Activated naive CD4-positive, alpha-beta T cell treated with anti-CD3 and anti-CD28 coated beads for 36 hours (primary cell): ENCODE measurements at regions not wholly inside any gene's neighbourhood (a gene's known extent, or its start where the extent isn't known, plus 50 kb on each side); places are given as distances from the start of the nearest gene placed in this dataset.
"Not testable (repeated sequence)": the region's sequence is repeated elsewhere in the genome, so short reads cannot be mapped to it uniquely, and the experiment has no call there.

Experiments
- CTCF ChIA-PET: fragments of 350-600 bp; sonication (Branson Sonifier 250); formaldehyde crosslinking; loops from one replicate; lab custom pipeline; 2021; ENCODE audit warnings: antibody characterized with exemption; lab: Charles Lee
- DNase-seq: peaks from one replicate; pipeline ENCODE4 v3.0.0-alpha.2; 2020
- H3K27ac Mint-ChIP-seq: one replicate; pipeline ENCODE4 v1.8.0; 2021; ENCODE audit warnings: mild to moderate bottlenecking, mixed read lengths
- H3K27me3 Mint-ChIP-seq: one replicate; pipeline ENCODE4 v1.8.0; 2021; ENCODE audit warnings: low read depth, mixed read lengths
- H3K36me3 Mint-ChIP-seq: one replicate; pipeline ENCODE4 v1.8.0; 2021; ENCODE audit warnings: low read depth, mixed read lengths
- H3K4me1 Mint-ChIP-seq: one replicate; pipeline ENCODE4 v1.8.0; 2021; ENCODE audit warnings: low read depth, mixed read lengths
- H3K4me3 Mint-ChIP-seq: one replicate; pipeline ENCODE4 v1.8.0; 2021; ENCODE audit warnings: mild to moderate bottlenecking, moderate library complexity, mixed read lengths
- H3K9me3 Mint-ChIP-seq: one replicate; pipeline ENCODE4 v1.8.0; 2021; ENCODE audit warnings: mixed read lengths
- intact Hi-C: fragments of 100-400 bp; cut with micrococcal nuclease; formaldehyde crosslinking; loops from one replicate; pipeline ENCODE4 v1.15.1; 2023

- Mint-ChIP-seq H3K4me3 (no peak overlapping the region), H3K27me3 (peaks cover 13% of the 10 kb centered on the region), H3K9me3 (no peaks in the 10 kb centered on the region), H3K27ac (no peak overlapping the region), H3K4me1 (no peaks in the 10 kb centered on the region), H3K36me3 (no peaks in the 10 kb centered on the region)
- intact Hi-C loops: no loop called here
- CTCF ChIA-PET: no interaction called here
- DNase-seq: no peak
Observed at GRCh38 chr1:176323472-176323871, 116.4 kb upstream of the COP1 start.

GRCh38 chr1:176315519-176316220, 108.6 kb upstream of the COP1 start:
- H3K27me3 Mint-ChIP-seq: peaks cover 4% of the 10 kb centered on the region
- H3K4me1 Mint-ChIP-seq: no peaks in the 10 kb centered on the region
- no peak overlapping the region for H3K4me3 Mint-ChIP-seq
- no peak for DNase-seq
- peaks cover 5% of the 10 kb centered on the region for H3K9me3 Mint-ChIP-seq
- intact Hi-C loops: no loop called here
- H3K36me3 Mint-ChIP-seq: no peaks in the 10 kb centered on the region
- CTCF ChIA-PET: no interaction called here
- no peak overlapping the region for H3K27ac Mint-ChIP-seq

GRCh38 chr1:176296602-176297001, 89.5 kb upstream of the COP1 start:
- H3K27ac Mint-ChIP-seq, H3K27me3 Mint-ChIP-seq, DNase-seq, intact Hi-C loops, H3K4me3 Mint-ChIP-seq, H3K36me3 Mint-ChIP-seq, H3K4me1 Mint-ChIP-seq: not testable (repeated sequence)
- CTCF ChIA-PET: interaction anchor here (1.3 kb wide), 1 partner anchor 12 kb away, joined by 3 read pairs; no protein-coding TSS in a partner anchor
- peaks cover 49% of the 10 kb centered on the region for H3K9me3 Mint-ChIP-seq

GRCh38 chr1:176285996-176286395, 78.9 kb upstream of the COP1 start:
- no peak for DNase-seq
- Mint-ChIP-seq H3K4me3 (no peak overlapping the region), H3K9me3 (peaks cover 30% of the 10 kb centered on the region), H3K27me3 (peaks cover 26% of the 10 kb centered on the region), H3K4me1 (no peaks in the 10 kb centered on the region), H3K27ac (no peak overlapping the region), H3K36me3 (peaks cover 9% of the 10 kb centered on the region)
- CTCF ChIA-PET: no interaction called here
- intact Hi-C loops: no loop called here

DNA sequence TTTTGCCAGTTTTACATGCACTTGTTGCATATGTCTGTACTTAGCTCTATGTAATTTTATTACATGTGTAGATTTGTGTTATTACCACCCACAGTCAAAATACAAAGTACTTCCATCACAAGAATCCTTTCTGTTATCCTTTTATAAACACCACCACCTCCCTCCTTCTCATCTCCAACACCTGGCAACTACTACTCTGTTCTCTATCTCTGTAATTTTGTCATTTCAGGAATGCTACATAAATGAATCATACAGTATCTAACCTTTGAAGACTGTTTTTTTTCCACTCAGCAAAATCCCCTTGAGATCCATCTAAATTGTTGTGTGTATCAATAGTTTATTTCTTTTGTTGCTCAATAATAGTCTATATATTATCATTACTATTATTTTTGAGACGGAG, 64.5 kb upstream of the COP1 start:
- H3K27me3 Mint-ChIP-seq: no peaks in the 10 kb centered on the region
- intact Hi-C loops: no loop called here
- no peaks in the 10 kb centered on the region for H3K9me3 Mint-ChIP-seq
- no peak for DNase-seq
- H3K4me1 Mint-ChIP-seq: peaks cover 3% of the 10 kb centered on the region
- CTCF ChIA-PET: no interaction called here
- H3K4me3 Mint-ChIP-seq: no peak overlapping the region
- no peaks in the 10 kb centered on the region for H3K36me3 Mint-ChIP-seq
- no peak overlapping the region for H3K27ac Mint-ChIP-seq
